HG03066 (cell line): ENCODE measurements at regions not wholly inside any gene's neighbourhood (a gene's known extent, or its start where the extent isn't known, plus 50 kb on each side); places are given as distances from the start of the nearest gene placed in this dataset.

ENCODE experiments used
- ATAC-seq: cut with Tn5 transposase; IDR thresholded peaks from one replicate; pipeline ENCODE4 v1.9.1; 2021; ENCODE audit warnings: low read depth; ENCODE audit not compliant: unreplicated experiment

- no peak for ATAC-seq
Measured at GRCh38 chr9:89803403-89803802, 198.6 kb downstream of the GADD45G start.

- ATAC-seq: no peak
Measured at GRCh38 chr9:89804766-89805531, 200.1 kb downstream of the GADD45G start.

GRCh38 chr9:89805571-89806292 lies 200.9 kb downstream of the GADD45G start:
- no peak for ATAC-seq

- no peak for ATAC-seq
Measured at GRCh38 chr9:89806371-89807100, 201.7 kb downstream of the GADD45G start.

- no peak for ATAC-seq
Measured at GRCh38 chr9:89807101-89807395, 202.2 kb downstream of the GADD45G start.

- ATAC-seq: no peak
Measured at GRCh38 chr9:89807682-89808075, 202.9 kb downstream of the GADD45G start.

- no peak for ATAC-seq
Measured at GRCh38 chr9:89808076-89808755, 203.4 kb downstream of the GADD45G start.

- no peak for ATAC-seq
Measured at GRCh38 chr9:89808756-89809181, 204.0 kb downstream of the GADD45G start.

- no peak for ATAC-seq
Measured at GRCh38 chr9:89810431-89810830, 205.6 kb downstream of the GADD45G start.

GRCh38 chr9:89811356-89811755 lies 206.5 kb downstream of the GADD45G start:
- no peak for ATAC-seq

- ATAC-seq: no peak
Measured at GRCh38 chr9:89811886-89812450, 207.2 kb downstream of the GADD45G start.

- no peak for ATAC-seq
Measured at GRCh38 chr9:89812556-89813181, 207.9 kb downstream of the GADD45G start.

- ATAC-seq: no peak
Measured at GRCh38 chr9:89813482-89813881, 208.7 kb downstream of the GADD45G start.

GRCh38 chr9:89814340-89815040 lies 209.7 kb downstream of the GADD45G start:
- no peak for ATAC-seq

- peak; percentile 12 for ATAC-seq
Measured at GRCh38 chr9:89815061-89815902, 210.5 kb downstream of the GADD45G start.

- ATAC-seq: peak; percentile 88
Measured at GRCh38 chr9:89815903-89816573, 211.2 kb downstream of the GADD45G start.

- no peak for ATAC-seq
Measured at GRCh38 chr9:89817151-89817950, 212.5 kb downstream of the GADD45G start.
